ENCODE measurements at regions not wholly inside any gene's neighbourhood (a gene's known extent, or its start where the extent isn't known, plus 50 kb on each side); places are given as distances from the start of the nearest gene placed in this dataset.

GRCh38 chr11:115030166-115030565 is 351.8 kb downstream of the NXPE2 start:
- TF ChIP-seq ZNF274 (IDR thresholded peaks at IDR 0.05; ENCODE audit: low read depth, low read length) = no peak
- no peak for TF ChIP-seq SUZ12 (IDR thresholded peaks at IDR 0.05; ENCODE audit: extremely low read depth, insufficient read depth, insufficient read length)
- TF ChIP-seq YY1 (IDR thresholded peaks at IDR 0.05; ENCODE audit: insufficient read depth, insufficient read length) = no peak

Data from NT2/D1 (cell line).